ENCODE measurements at regions not wholly inside any gene's neighbourhood (a gene's known extent, or its start where the extent isn't known, plus 50 kb on each side); places are given as distances from the start of the nearest gene placed in this dataset.
A peak's percentile ranks its signal among the peaks of the same experiment; 100 is the strongest.

DNA sequence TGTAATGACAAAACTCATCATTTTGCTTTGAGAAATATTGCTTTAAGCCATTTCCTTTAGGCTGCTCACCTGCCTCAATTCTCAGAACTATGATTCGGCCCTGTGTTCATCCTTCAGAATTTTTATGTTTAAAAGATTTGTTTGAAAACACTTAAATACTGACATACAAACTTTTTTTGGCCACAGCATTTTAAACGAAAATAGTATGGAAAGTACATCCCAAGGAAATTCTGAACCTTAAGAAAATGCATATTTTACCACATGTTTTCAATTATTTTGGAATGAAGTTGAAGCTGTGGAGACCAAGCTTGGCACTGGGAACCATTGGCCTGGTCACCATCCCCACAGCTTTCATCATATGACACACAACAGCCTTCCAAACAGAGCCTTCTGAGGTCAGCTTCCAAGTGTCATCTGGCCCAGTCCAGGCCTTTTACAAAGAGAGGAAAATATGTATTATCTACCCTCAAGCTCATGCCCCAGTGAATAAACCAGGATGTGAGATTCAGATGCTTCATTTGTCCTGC is 83.3 kb downstream of the SOD2 start:
- Histone ChIP-seq H3K9me3 (ENCODE audit: control insufficient read depth, insufficient read depth, low read length) (no peaks in the 10 kb centered on the region), H3K4me2 (ENCODE audit: low read length) (no peak overlapping the region), H3K27ac (ENCODE audit: low read depth, low read length) (no peak overlapping the region), H3K4me3 (ENCODE audit: low read length) (no peak overlapping the region), H3K4me1 (ENCODE audit: control insufficient read depth, low read length) (no peaks in the 10 kb centered on the region), H4K20me1 (ENCODE audit: control insufficient read depth, insufficient read depth, low read depth, low read length) (no peaks in the 10 kb centered on the region), H3K79me2 (ENCODE audit: control insufficient read depth, low read length) (no peaks in the 10 kb centered on the region), H3K36me3 (ENCODE audit: control insufficient read depth, low read length) (no peaks in the 10 kb centered on the region), H3K27me3 (ENCODE audit: control insufficient read depth, low read length) (no peaks in the 10 kb centered on the region), H3K9me2 (replicated peaks; ENCODE audit: control insufficient read depth, low read length) (no peaks in the 10 kb centered on the region), H3F3A (ENCODE audit: control insufficient read depth, insufficient read depth) (no peaks in the 10 kb centered on the region)
- TF ChIP-seq EZH2phosphoT487 (IDR thresholded peaks at IDR 0.05; ENCODE audit: borderline replicate concordance, low read length): no peak
- TF ChIP-seq, protein P1, sequence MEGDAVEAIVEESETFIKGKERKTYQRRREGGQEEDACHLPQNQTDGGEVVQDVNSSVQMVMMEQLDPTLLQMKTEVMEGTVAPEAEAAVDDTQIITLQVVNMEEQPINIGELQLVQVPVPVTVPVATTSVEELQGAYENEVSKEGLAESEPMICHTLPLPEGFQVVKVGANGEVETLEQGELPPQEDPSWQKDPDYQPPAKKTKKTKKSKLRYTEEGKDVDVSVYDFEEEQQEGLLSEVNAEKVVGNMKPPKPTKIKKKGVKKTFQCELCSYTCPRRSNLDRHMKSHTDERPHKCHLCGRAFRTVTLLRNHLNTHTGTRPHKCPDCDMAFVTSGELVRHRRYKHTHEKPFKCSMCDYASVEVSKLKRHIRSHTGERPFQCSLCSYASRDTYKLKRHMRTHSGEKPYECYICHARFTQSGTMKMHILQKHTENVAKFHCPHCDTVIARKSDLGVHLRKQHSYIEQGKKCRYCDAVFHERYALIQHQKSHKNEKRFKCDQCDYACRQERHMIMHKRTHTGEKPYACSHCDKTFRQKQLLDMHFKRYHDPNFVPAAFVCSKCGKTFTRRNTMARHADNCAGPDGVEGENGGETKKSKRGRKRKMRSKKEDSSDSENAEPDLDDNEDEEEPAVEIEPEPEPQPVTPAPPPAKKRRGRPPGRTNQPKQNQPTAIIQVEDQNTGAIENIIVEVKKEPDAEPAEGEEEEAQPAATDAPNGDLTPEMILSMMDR (IDR thresholded peaks at IDR 0.05; ENCODE audit: low read depth, low read length, poor library complexity, severe bottlenecking): no peak

GRCh38 chr6:159608961-159609651 is 83.9 kb downstream of the SOD2 start:
- Histone ChIP-seq H4K20me1 (ENCODE audit: control insufficient read depth, insufficient read depth, low read depth, low read length) (no peaks in the 10 kb centered on the region), H3K27ac (ENCODE audit: low read depth, low read length) (no peak overlapping the region), H3F3A (ENCODE audit: control insufficient read depth, insufficient read depth) (no peaks in the 10 kb centered on the region), H3K4me2 (ENCODE audit: low read length) (no peak overlapping the region), H3K4me3 (ENCODE audit: low read length) (no peak overlapping the region), H3K9me2 (replicated peaks; ENCODE audit: control insufficient read depth, low read length) (no peaks in the 10 kb centered on the region), H3K79me2 (ENCODE audit: control insufficient read depth, low read length) (no peaks in the 10 kb centered on the region), H3K36me3 (ENCODE audit: control insufficient read depth, low read length) (no peaks in the 10 kb centered on the region), H3K4me1 (ENCODE audit: control insufficient read depth, low read length) (no peaks in the 10 kb centered on the region), H3K9me3 (ENCODE audit: control insufficient read depth, insufficient read depth, low read length) (no peaks in the 10 kb centered on the region), H3K27me3 (ENCODE audit: control insufficient read depth, low read length) (no peaks in the 10 kb centered on the region)
- TF ChIP-seq EZH2phosphoT487 (IDR thresholded peaks at IDR 0.05; ENCODE audit: borderline replicate concordance, low read length): no peak
- TF ChIP-seq, protein P1 (IDR thresholded peaks at IDR 0.05; ENCODE audit: low read depth, low read length, poor library complexity, severe bottlenecking): peak; percentile 81

GRCh38 chr6:159606786-159607185 is 86.3 kb downstream of the SOD2 start:
- Histone ChIP-seq H3K4me3 (ENCODE audit: low read length) (no peak overlapping the region), H3K9me3 (ENCODE audit: control insufficient read depth, insufficient read depth, low read length) (no peaks in the 10 kb centered on the region), H3K4me1 (ENCODE audit: control insufficient read depth, low read length) (no peaks in the 10 kb centered on the region), H3K36me3 (ENCODE audit: control insufficient read depth, low read length) (no peaks in the 10 kb centered on the region), H3K79me2 (ENCODE audit: control insufficient read depth, low read length) (no peaks in the 10 kb centered on the region), H4K20me1 (ENCODE audit: control insufficient read depth, insufficient read depth, low read depth, low read length) (no peaks in the 10 kb centered on the region), H3F3A (ENCODE audit: control insufficient read depth, insufficient read depth) (no peaks in the 10 kb centered on the region), H3K4me2 (ENCODE audit: low read length) (no peak overlapping the region), H3K27ac (ENCODE audit: low read depth, low read length) (no peak overlapping the region), H3K27me3 (ENCODE audit: control insufficient read depth, low read length) (peaks cover 4% of the 10 kb centered on the region; the same call in 1 of the 2 replicates), H3K9me2 (replicated peaks; ENCODE audit: control insufficient read depth, low read length) (no peaks in the 10 kb centered on the region)
- TF ChIP-seq EZH2phosphoT487 (IDR thresholded peaks at IDR 0.05; ENCODE audit: borderline replicate concordance, low read length): no peak
- TF ChIP-seq, protein P1 (IDR thresholded peaks at IDR 0.05; ENCODE audit: low read depth, low read length, poor library complexity, severe bottlenecking): no peak
